T-cell (primary cell): ENCODE measurements at regions not wholly inside any gene's neighbourhood (a gene's known extent, or its start where the extent isn't known, plus 50 kb on each side); places are given as distances from the start of the nearest gene placed in this dataset.

ENCODE experiments used
- ATAC-seq, 4 experiments: fragments of 200-7000 bp in 3 of 4; fragments of 150-1000 bp in 1 of 4; cut with Tn5 transposase; replicated peaks in 1 of 4; 1 replicate in 3 of 4; 2 replicates in 1 of 4; pipeline ENCODE4 v1.10.0; 2021; ENCODE audit warnings: moderate library complexity in 3 of 4, mild to moderate bottlenecking in 2 of 4, moderate number of reproducible peaks in 1 of 4
- CTCF ChIA-PET, 2 donors: fragments of 300-600 bp; sonication (Branson Sonifier 250); formaldehyde crosslinking; loops; one replicate each; lab custom pipeline; 2022; ENCODE audit warnings: antibody characterized with exemption in 2 of 2; lab: Charles Lee
- POLR2A ChIA-PET, 2 donors: fragments of 300-600 bp; sonication (Branson Sonifier 250); formaldehyde crosslinking; loops; one replicate each; lab custom pipeline; 2022; ENCODE audit warnings: antibody characterized with exemption in 2 of 2; lab: Charles Lee
- DNase-seq, 35 experiments: peaks; one replicate each; pipeline versions ENCODE4 v3.0.0 to v3.0.0-alpha.2; 2013 to 2023
- H3K27ac ChIP-seq: one replicate; pipeline ENCODE4 v1.5.1; 2013; ENCODE audit warnings: low read length
- H3K27me3 ChIP-seq, 2 experiments: replicated peaks in 1 of 2; 1 replicate in 1 of 2; 2 replicates in 1 of 2; pipeline versions ENCODE4 v1.6.1 to v1.7.0; 2013; ENCODE audit warnings: low read length in 1 of 2, mixed read lengths in 1 of 2; ENCODE audit not compliant: control insufficient read depth in 2 of 2, insufficient read depth in 2 of 2; ENCODE audit errors: extremely low read depth in 1 of 2
- H3K36me3 ChIP-seq, 2 donors: 1 replicate in 1 of 2; 2 replicates in 1 of 2; pipeline versions ENCODE4 v1.6.1 to v1.7.0; 2013; ENCODE audit warnings: low read length in 1 of 2; ENCODE audit not compliant: control insufficient read depth in 2 of 2, insufficient read depth in 1 of 2; ENCODE audit errors: extremely low read depth in 1 of 2
- H3K4me1 ChIP-seq, 2 experiments: 1 replicate in 1 of 2; 2 replicates in 1 of 2; pipeline versions ENCODE4 v1.6.1 to v1.7.0; 2013; ENCODE audit warnings: low read length in 2 of 2, mixed read lengths in 1 of 2; ENCODE audit not compliant: insufficient read depth in 2 of 2, control insufficient read depth in 1 of 2; ENCODE audit errors: extremely low read depth in 1 of 2
- H3K4me3 ChIP-seq, 2 donors: 1 replicate in 1 of 2; 2 replicates in 1 of 2; pipeline versions ENCODE4 v1.5.1 to v1.7.0; 2013; ENCODE audit warnings: mild to moderate bottlenecking in 2 of 2, low read length in 1 of 2, moderate library complexity in 1 of 2; ENCODE audit not compliant: control insufficient read depth in 1 of 2; ENCODE audit errors: extremely low read depth in 1 of 2
- H3K9me3 ChIP-seq: 2 replicates; pipeline ENCODE4 v1.7.0; 2013
- H3K27ac Mint-ChIP-seq, 2 donors: one replicate each; pipeline ENCODE4 v1.8.0; 2020 to 2021; ENCODE audit warnings: mild to moderate bottlenecking in 2 of 2, mixed read lengths in 2 of 2
- H3K27me3 Mint-ChIP-seq, 2 donors: one replicate each; pipeline ENCODE4 v1.8.0; 2021 to 2022; ENCODE audit warnings: mixed read lengths in 2 of 2
- H3K36me3 Mint-ChIP-seq: one replicate; pipeline ENCODE4 v1.8.0; 2021; ENCODE audit warnings: mixed read lengths
- H3K4me1 Mint-ChIP-seq, 3 donors: one replicate each; pipeline ENCODE4 v1.8.0; 2020 to 2022; ENCODE audit warnings: mixed read lengths in 3 of 3, mild to moderate bottlenecking in 1 of 3
- H3K4me3 Mint-ChIP-seq, 3 donors: one replicate each; pipeline ENCODE4 v1.8.0; 2020 to 2022; ENCODE audit warnings: mild to moderate bottlenecking in 3 of 3, mixed read lengths in 3 of 3, moderate library complexity in 3 of 3
- H3K9me3 Mint-ChIP-seq, 3 donors: one replicate each; pipeline ENCODE4 v1.8.0; 2020 to 2022; ENCODE audit warnings: mixed read lengths in 3 of 3
- WGBS: methylation state at CpG from one replicate; pipeline ENCODE4 v1.1.5; 2013; ENCODE audit warnings: missing lambda C conversion rate; ENCODE audit not compliant: insufficient coverage; 5-methylcytosine and 5-hydroxymethylcytosine counted together

GRCh38 chr6:131379948-131380347, 193.1 kb upstream of the ARG1 start:
- POLR2A ChIA-PET = no interaction called here
- H3K27me3 ChIP-seq = no peaks in the 10 kb centered on the region
- no peaks in the 10 kb centered on the region for H3K4me1 ChIP-seq
- Mint-ChIP-seq H3K36me3 (peaks cover 18% of the 10 kb centered on the region), H3K9me3 (no peaks in the 10 kb centered on the region), H3K27me3 (no peaks in the 10 kb centered on the region), H3K4me3 (no peak overlapping the region), H3K4me1 (peaks cover 5 to 11% (median 10%) of the 10 kb centered on the region in 3 donors), H3K27ac (no peak overlapping the region)
- CTCF ChIA-PET = no interaction called here
- no CpG with 5 or more reads among the region's 3 CpGs for WGBS
- no peak overlapping the region for H3K4me3 ChIP-seq
- DNase-seq = no peak
- ATAC-seq = no peak
- no peak overlapping the region for H3K27ac ChIP-seq
- no peaks in the 10 kb centered on the region for H3K9me3 ChIP-seq
- H3K36me3 ChIP-seq = no peaks in the 10 kb centered on the region

GRCh38 chr6:131381052-131381708, 191.8 kb upstream of the ARG1 start:
- Histone ChIP-seq H3K27me3 (no peaks in the 10 kb centered on the region), H3K9me3 (no peaks in the 10 kb centered on the region), H3K36me3 (no peaks in the 10 kb centered on the region), H3K27ac (no peak overlapping the region), H3K4me1 (no peaks in the 10 kb centered on the region), H3K4me3 (no peak overlapping the region)
- Mint-ChIP-seq H3K9me3 (no peaks in the 10 kb centered on the region), H3K27me3 (no peaks in the 10 kb centered on the region), H3K4me3 (no peak overlapping the region), H3K36me3 (peaks cover 23% of the 10 kb centered on the region), H3K27ac (no peak overlapping the region), H3K4me1 (peaks cover 5 to 12% (median 11%) of the 10 kb centered on the region in 3 donors)
- POLR2A ChIA-PET = no interaction called here
- CTCF ChIA-PET = no interaction called here
- DNase-seq = no peak
- WGBS = no CpG with 5 or more reads among the region's 9 CpGs
- ATAC-seq = no peak

- no peak overlapping the region for H3K27ac ChIP-seq
- WGBS = 98% methylated on average over 6 of the region's 7 CpGs
- H3K4me3 ChIP-seq = no peak overlapping the region
- ChIA-PET POLR2A (no interaction called here), CTCF (no interaction called here)
- no peak for DNase-seq
- Mint-ChIP-seq H3K27ac (no peak overlapping the region), H3K4me1 (peaks cover 5 to 12% (median 11%) of the 10 kb centered on the region in 3 donors), H3K27me3 (no peaks in the 10 kb centered on the region), H3K4me3 (no peak overlapping the region), H3K36me3 (peaks cover 24% of the 10 kb centered on the region), H3K9me3 (no peaks in the 10 kb centered on the region)
- H3K4me1 ChIP-seq = no peaks in the 10 kb centered on the region
- no peak for ATAC-seq
- no peaks in the 10 kb centered on the region for H3K9me3 ChIP-seq
- H3K36me3 ChIP-seq = no peaks in the 10 kb centered on the region
- no peaks in the 10 kb centered on the region for H3K27me3 ChIP-seq
These were observed 191.3 kb upstream of the ARG1 start for GRCh38 chr6:131381709-131382093.

- no peak for ATAC-seq
- POLR2A ChIA-PET = no interaction called here
These were observed 190.4 kb upstream of the ARG1 start for GRCh38 chr6:131382631-131383030.

GRCh38 chr6:131383421-131384411, 189.3 kb upstream of the ARG1 start:
- Mint-ChIP-seq H3K36me3 (peaks cover 17% of the 10 kb centered on the region), H3K4me3 (no peak overlapping the region), H3K27me3 (no peaks in the 10 kb centered on the region), H3K27ac (no peak overlapping the region), H3K9me3 (no peaks in the 10 kb centered on the region), H3K4me1 (peaks cover 7 to 11% (median 10%) of the 10 kb centered on the region in 3 donors)
- Histone ChIP-seq H3K4me3 (no peak overlapping the region), H3K27me3 (no peaks in the 10 kb centered on the region), H3K9me3 (no peaks in the 10 kb centered on the region), H3K36me3 (no peaks in the 10 kb centered on the region), H3K4me1 (no peaks in the 10 kb centered on the region), H3K27ac (no peak overlapping the region)
- no peak for DNase-seq
- CTCF ChIA-PET = interaction anchor here (0.6 to 1.0 kb wide), 3 partner anchors 76 to 179 kb away, joined by 3 to 8 read pairs (median 4); no protein-coding TSS in a partner anchor
- POLR2A ChIA-PET = interaction anchor here in 1 of 2 donors (0.6 kb wide), 1 partner anchor 26 kb away, joined by 7 read pairs; no protein-coding TSS in a partner anchor
- 97% methylated on average over 4 of the region's 6 CpGs for WGBS
- no peak for ATAC-seq

More at GRCh38 chr6:131382631-131383030, 190.4 kb upstream of the ARG1 start:
- Mint-ChIP-seq H3K36me3 (peaks cover 20% of the 10 kb centered on the region), H3K27me3 (no peaks in the 10 kb centered on the region), H3K9me3 (no peaks in the 10 kb centered on the region), H3K4me3 (no peak overlapping the region), H3K4me1 (peaks cover 5 to 8% (median 7%) of the 10 kb centered on the region in 3 donors), H3K27ac (no peak overlapping the region)
- DNase-seq = no peak
- H3K27me3 ChIP-seq = no peaks in the 10 kb centered on the region
- no peak overlapping the region for H3K4me3 ChIP-seq
- H3K27ac ChIP-seq = no peak overlapping the region
- no peaks in the 10 kb centered on the region for H3K9me3 ChIP-seq
- CTCF ChIA-PET = no interaction called here
- no peaks in the 10 kb centered on the region for H3K36me3 ChIP-seq
- no peaks in the 10 kb centered on the region for H3K4me1 ChIP-seq
- no CpG with 5 or more reads among the region's 10 CpGs for WGBS

GRCh38 chr6:131387562-131388447, 185.2 kb upstream of the ARG1 start:
- no peaks in the 10 kb centered on the region for H3K27me3 ChIP-seq
- CTCF ChIA-PET = interaction anchor here in 1 of 2 donors (1.1 kb wide), 1 partner anchor 9 kb away, joined by 5 read pairs; no protein-coding TSS in a partner anchor
- Mint-ChIP-seq H3K4me1 (peaks cover 17 to 35% (median 27%) of the 10 kb centered on the region in 3 donors), H3K27me3 (no peaks in the 10 kb centered on the region), H3K36me3 (peaks cover 6% of the 10 kb centered on the region), H3K9me3 (no peaks in the 10 kb centered on the region), H3K27ac (no peak overlapping the region), H3K4me3 (no peak overlapping the region)
- H3K36me3 ChIP-seq = no peaks in the 10 kb centered on the region
- no peaks in the 10 kb centered on the region for H3K9me3 ChIP-seq
- no peak overlapping the region for H3K4me3 ChIP-seq
- POLR2A ChIA-PET = interaction anchor here in 1 of 2 donors (0.6 kb wide), 1 partner anchor 21 kb away, joined by 3 read pairs; no protein-coding TSS in a partner anchor
- no peak overlapping the region for H3K27ac ChIP-seq
- ATAC-seq = no peak
- no peak for DNase-seq
- WGBS = 93% methylated on average over 2 of the region's 5 CpGs
- H3K4me1 ChIP-seq = no peaks in the 10 kb centered on the region
